Nephron progenitor cell (in vitro differentiated cells): ENCODE measurements at regions not wholly inside any gene's neighbourhood (a gene's known extent, or its start where the extent isn't known, plus 50 kb on each side); places are given as distances from the start of the nearest gene placed in this dataset.
A peak's percentile ranks its signal among the peaks of the same experiment; 100 is the strongest.

Source experiments
- DNase-seq: peaks from one replicate; pipeline ENCODE4 v3.0.0; 2021
- H3K27ac Mint-ChIP-seq: 2 replicates; pipeline ENCODE4 v1.8.0; 2021; ENCODE audit warnings: mild to moderate bottlenecking, moderate library complexity, mixed read lengths
- H3K27me3 Mint-ChIP-seq: 2 replicates; pipeline ENCODE4 v1.8.0; 2021; ENCODE audit warnings: mild to moderate bottlenecking, low read depth, mixed read lengths; ENCODE audit not compliant: poor library complexity
- H3K36me3 Mint-ChIP-seq: 2 replicates; pipeline ENCODE4 v1.8.0; 2021; ENCODE audit warnings: low read depth, mixed read lengths
- H3K4me1 Mint-ChIP-seq: 2 replicates; pipeline ENCODE4 v1.8.0; 2021; ENCODE audit warnings: mixed read lengths
- H3K4me3 Mint-ChIP-seq: 2 replicates; pipeline ENCODE4 v1.8.0; 2021; ENCODE audit warnings: mild to moderate bottlenecking, moderate library complexity, mixed read lengths
- H3K9me3 Mint-ChIP-seq: 2 replicates; pipeline ENCODE4 v1.8.0; 2021; ENCODE audit warnings: mild to moderate bottlenecking, moderate library complexity, mixed read lengths
- CTCF ChIP-seq: fragments of 200-600 bp; sonication (generic); IDR thresholded peaks from 2 replicates; pipeline ENCODE4 v1.5.0; 2021; ENCODE audit warnings: antibody characterized with exemption

GRCh38 chr4:123804196-123804721 is 407.7 kb downstream of the SPRY1 start:
- Mint-ChIP-seq H3K36me3 (peaks cover 2% of the 10 kb centered on the region), H3K27ac (no peak overlapping the region), H3K27me3 (no peaks in the 10 kb centered on the region), H3K4me1 (peaks cover 19% of the 10 kb centered on the region), H3K4me3 (no peak overlapping the region), H3K9me3 (peaks cover 13% of the 10 kb centered on the region)
- no peak for TF ChIP-seq CTCF
- no peak for DNase-seq

- no peak overlapping the region for H3K27ac Mint-ChIP-seq
- no peak for DNase-seq
- peaks cover 5% of the 10 kb centered on the region for H3K27me3 Mint-ChIP-seq
- H3K9me3 Mint-ChIP-seq, result no peaks in the 10 kb centered on the region
- peaks cover 27% of the 10 kb centered on the region for H3K4me1 Mint-ChIP-seq
- no peaks in the 10 kb centered on the region for H3K36me3 Mint-ChIP-seq
- H3K4me3 Mint-ChIP-seq, result no peak overlapping the region
- no peak for TF ChIP-seq CTCF
These were observed 409.5 kb downstream of the SPRY1 start for GRCh38 chr4:123806056-123806455.

GRCh38 chr4:123807187-123807586 is 410.6 kb downstream of the SPRY1 start:
- Mint-ChIP-seq H3K9me3 (no peaks in the 10 kb centered on the region), H3K4me3 (no peak overlapping the region), H3K36me3 (no peaks in the 10 kb centered on the region), H3K27ac (peak overlapping the region; percentile 68), H3K4me1 (peaks cover 38% of the 10 kb centered on the region), H3K27me3 (peaks cover 5% of the 10 kb centered on the region)
- no peak for TF ChIP-seq CTCF
- peak; percentile 4 for DNase-seq

GRCh38 chr4:123807866-123808265 is 411.3 kb downstream of the SPRY1 start:
- H3K4me1 Mint-ChIP-seq, result peaks cover 41% of the 10 kb centered on the region
- H3K27ac Mint-ChIP-seq, result no peak overlapping the region
- H3K9me3 Mint-ChIP-seq, result no peaks in the 10 kb centered on the region
- no peak overlapping the region for H3K4me3 Mint-ChIP-seq
- DNase-seq, result no peak
- no peaks in the 10 kb centered on the region for H3K36me3 Mint-ChIP-seq
- H3K27me3 Mint-ChIP-seq, result peaks cover 5% of the 10 kb centered on the region
- no peak for TF ChIP-seq CTCF

GRCh38 chr4:123809864-123810263 is 413.3 kb downstream of the SPRY1 start:
- DNase-seq, result no peak
- H3K27ac Mint-ChIP-seq, result no peak overlapping the region
- no peaks in the 10 kb centered on the region for H3K36me3 Mint-ChIP-seq
- no peak for TF ChIP-seq CTCF
- H3K27me3 Mint-ChIP-seq, result peaks cover 5% of the 10 kb centered on the region
- no peak overlapping the region for H3K4me3 Mint-ChIP-seq
- H3K4me1 Mint-ChIP-seq, result peaks cover 52% of the 10 kb centered on the region
- no peaks in the 10 kb centered on the region for H3K9me3 Mint-ChIP-seq

GRCh38 chr4:123812066-123812390 is 415.4 kb downstream of the SPRY1 start:
- peaks cover 5% of the 10 kb centered on the region for H3K27me3 Mint-ChIP-seq
- DNase-seq, result no peak
- TF ChIP-seq CTCF, result no peak
- H3K9me3 Mint-ChIP-seq, result no peaks in the 10 kb centered on the region
- H3K36me3 Mint-ChIP-seq, result no peaks in the 10 kb centered on the region
- peaks cover 48% of the 10 kb centered on the region for H3K4me1 Mint-ChIP-seq
- peak overlapping the region; percentile 43 for H3K4me3 Mint-ChIP-seq
- peak overlapping the region; percentile 50 for H3K27ac Mint-ChIP-seq
